A549 (cell line): ENCODE measurements at regions not wholly inside any gene's neighbourhood (a gene's known extent, or its start where the extent isn't known, plus 50 kb on each side); places are given as distances from the start of the nearest gene placed in this dataset.

Experiments used
- ATAC-seq, 2 experiments: fragments of 200-7000 bp in 1 of 2; fragments of >200 bp in 1 of 2; cut with Nextera tagmentation in 1 of 2; cut with Tn5 transposase in 1 of 2; 3 replicates each; pipeline versions ENCODE4 v1.8.0 to v1.9.1; 2018 to 2020; ENCODE audit warnings: mild to moderate bottlenecking in 1 of 2, moderate library complexity in 1 of 2
- CTCF ChIA-PET: fragments of 300-600 bp; sonication (Branson Sonifier 250); formaldehyde crosslinking; extraction: SDS; loops from one replicate; lab custom pipeline; 2021; ENCODE audit warnings: antibody characterized with exemption, inconsistent platforms; lab: Yijun Ruan, JAX
- POLR2A ChIA-PET: fragments of 350-600 bp; formaldehyde crosslinking; extraction: SDS; loops from one replicate; lab custom pipeline; 2021; ENCODE audit warnings: antibody characterized with exemption, inconsistent platforms; lab: Yijun Ruan, JAX
- DNase-seq, 2 experiments: peaks; one replicate each; pipeline versions ENCODE4 v3.0.0 to v3.0.0-alpha.2; 2011 to 2016; ENCODE audit warnings: low read depth in 1 of 2, low spot score in 1 of 2
- FAIRE-seq: peaks from 2 replicates; lab custom pipeline; 2011; peaks lifted over from hg19 to GRCh38; lab: Jason Lieb, UNC
- H3K27ac ChIP-seq, 2 experiments: fragments of >200 bp; sonication (Bioruptor Twin); formaldehyde crosslinking; 3 replicates each; pipeline ENCODE4 v1.5.1; 2016 to 2017
- H3K4me1 ChIP-seq: fragments of >200 bp; sonication (Bioruptor Twin); formaldehyde crosslinking; 3 replicates; pipeline ENCODE4 v1.6.1; 2016
- H3K4me2 ChIP-seq: fragments of >200 bp; sonication (Bioruptor Twin); formaldehyde crosslinking; 3 replicates; pipeline ENCODE4 v1.6.1; 2016
- H3K4me3 ChIP-seq: fragments of >200 bp; sonication (Bioruptor Twin); formaldehyde crosslinking; 3 replicates; pipeline ENCODE4 v1.5.1; 2016
- H3K9me3 ChIP-seq: fragments of >200 bp; sonication (Bioruptor Twin); formaldehyde crosslinking; 3 replicates; pipeline ENCODE4 v1.6.1; 2016
- CBX8 ChIP-seq: fragments of 200-600 bp; sonication (generic); IDR thresholded peaks from 2 replicates; pipeline ENCODE4 v1.6.1; 2016
- EHF ChIP-seq: fragments of 250-450 bp; sonication (Bioruptor Pico); IDR thresholded peaks from 2 replicates; pipeline ENCODE4 v1.5.0; 2020; ENCODE audit warnings: mild to moderate bottlenecking
- ESRRA ChIP-seq: fragments of 150-350 bp; IDR thresholded peaks from 2 replicates; pipeline ENCODE4 v1.6.1; 2014; ENCODE audit warnings: mild to moderate bottlenecking, low read length, borderline replicate concordance
- FOSB ChIP-seq: fragments of 250-450 bp; sonication (Bioruptor Pico); IDR thresholded peaks from 2 replicates; pipeline ENCODE4 v1.5.0; 2020; ENCODE audit warnings: mild to moderate bottlenecking, moderate library complexity
- GATA3 ChIP-seq: IDR thresholded peaks from 2 replicates; pipeline ENCODE4 v1.6.1; 2012; ENCODE audit warnings: borderline replicate concordance
- HDAC2 ChIP-seq: fragments of 200-600 bp; sonication (generic); IDR thresholded peaks from 2 replicates; pipeline ENCODE4 v1.6.1; 2016
- HEYL ChIP-seq: fragments of 250-450 bp; sonication (Bioruptor Pico); IDR thresholded peaks from 2 replicates; pipeline ENCODE4 v1.8.0; 2021; ENCODE audit warnings: mild to moderate bottlenecking, moderate library complexity
- HOXA7 ChIP-seq: fragments of 250-450 bp; sonication (Bioruptor Pico); IDR thresholded peaks from 2 replicates; pipeline ENCODE4 v1.5.0; 2020; ENCODE audit warnings: mild to moderate bottlenecking, moderate library complexity
- HOXB13 ChIP-seq: fragments of 250-450 bp; sonication (Bioruptor Pico); IDR thresholded peaks from 2 replicates; pipeline ENCODE4 v1.5.0; 2020; ENCODE audit warnings: low read depth, mild to moderate bottlenecking, moderate library complexity
- MAZ ChIP-seq: fragments of 150-350 bp; IDR thresholded peaks from 2 replicates; pipeline ENCODE4 v1.6.1; 2014; ENCODE audit warnings: antibody characterized with exemption, low read depth, low read length, borderline replicate concordance
- MYC ChIP-seq: IDR thresholded peaks from 2 replicates; pipeline ENCODE4 v1.6.1; 2012; ENCODE audit warnings: mild to moderate bottlenecking, inconsistent platforms, low read length, improper control_type of control experiment, borderline replicate concordance
- NFE2L2 ChIP-seq: fragments of 150-350 bp; conservative IDR thresholded peaks from 2 replicates; pipeline ENCODE4 v1.6.1; 2014; ENCODE audit warnings: low read length
- NPAS2 ChIP-seq: fragments of 250-450 bp; sonication (Bioruptor Pico); IDR thresholded peaks from 2 replicates; pipeline ENCODE4 v1.8.0; 2022; ENCODE audit warnings: mild to moderate bottlenecking, moderate library complexity, borderline replicate concordance
- NR3C1 ChIP-seq: fragments of >200 bp; sonication (Bioruptor Twin); formaldehyde crosslinking; IDR thresholded peaks from 3 replicates; pipeline ENCODE4 v1.6.1; 2017
- RCOR1 ChIP-seq: fragments of 150-350 bp; IDR thresholded peaks from 2 replicates; pipeline ENCODE4 v1.6.1; 2014; ENCODE audit warnings: antibody characterized with exemption, low read length, low read depth
- RFX5 ChIP-seq: fragments of 450-650 bp; IDR thresholded peaks from 2 replicates; pipeline ENCODE4 v1.7.1; 2014; ENCODE audit warnings: antibody characterized with exemption, mild to moderate bottlenecking, moderate library complexity
- SMC3 ChIP-seq: fragments of >200 bp; sonication (Bioruptor Twin); formaldehyde crosslinking; IDR thresholded peaks from 3 replicates; pipeline ENCODE4 v1.6.1; 2018; ENCODE audit warnings: inconsistent platforms
- ZC3H11A ChIP-seq: fragments of 450-650 bp; IDR thresholded peaks from 2 replicates; pipeline ENCODE4 v1.6.1; 2014; ENCODE audit warnings: antibody characterized with exemption, mild to moderate bottlenecking
- WGBS: methylation state at CpG from one replicate; pipeline ENCODE4 v1.1.6; 2017; ENCODE audit errors: missing lambda C conversion rate; 5-methylcytosine and 5-hydroxymethylcytosine counted together
- TF ChIP-seq, protein P1 (sequence below): fragments of 200-600 bp; sonication (generic); IDR thresholded peaks from 2 replicates; pipeline ENCODE4 v1.6.1; 2016; ENCODE audit warnings: antibody characterized with exemption, mild to moderate bottlenecking, moderate library complexity
- TF ChIP-seq, protein P2 (sequence below): fragments of 250-450 bp; sonication (Bioruptor Pico); IDR thresholded peaks from 2 replicates; pipeline ENCODE4 v1.5.0; 2021; ENCODE audit warnings: mild to moderate bottlenecking, moderate library complexity, borderline replicate concordance
- TF ChIP-seq, protein P3 (sequence below): fragments of >200 bp; sonication (Bioruptor Twin); formaldehyde crosslinking; IDR thresholded peaks from 3 replicates; pipeline ENCODE4 v1.6.1; 2016
- TF ChIP-seq, protein P4 (sequence below): fragments of >200 bp; sonication (Bioruptor Twin); formaldehyde crosslinking; IDR thresholded peaks from 3 replicates; pipeline ENCODE4 v1.5.1; 2016
- TF ChIP-seq, protein P5 (sequence below): fragments of 250-450 bp; sonication (Bioruptor Pico); IDR thresholded peaks from 2 replicates; pipeline ENCODE4 v1.5.0; 2020; ENCODE audit warnings: low read depth, mild to moderate bottlenecking, moderate library complexity
- TF ChIP-seq, protein P6 (sequence below): fragments of >200 bp; sonication (Bioruptor Twin); formaldehyde crosslinking; IDR thresholded peaks from 2 replicates; pipeline ENCODE4 v1.6.1; 2016

DNA sequence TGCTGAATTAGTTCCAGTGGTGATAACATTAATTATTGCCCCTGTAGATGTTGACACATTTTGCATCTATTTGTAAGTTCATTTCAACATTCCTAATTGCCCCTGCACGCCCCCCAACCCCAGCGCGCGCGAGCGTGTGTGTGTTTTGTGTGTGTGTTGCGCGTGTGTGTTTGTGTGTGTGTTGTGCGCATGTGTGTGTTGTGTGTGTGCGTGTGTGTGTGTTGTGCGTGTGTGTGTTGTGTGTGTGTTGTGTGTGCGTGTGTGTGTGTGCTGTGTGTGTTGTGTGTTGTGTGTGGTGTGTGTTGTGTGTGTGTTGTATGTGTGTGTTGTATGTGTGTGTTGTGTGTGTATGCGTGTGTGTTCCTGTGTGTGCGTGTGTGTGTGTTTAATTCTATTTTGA lies 245.7 kb upstream of the GMDS start:
- TF ChIP-seq SMC3: no peak
- no peak for TF ChIP-seq HDAC2
- no peak for TF ChIP-seq HEYL (CRISPR knock-in tag)
- no peak for TF ChIP-seq RCOR1
- TF ChIP-seq MAZ: no peak
- TF ChIP-seq, protein P1, sequence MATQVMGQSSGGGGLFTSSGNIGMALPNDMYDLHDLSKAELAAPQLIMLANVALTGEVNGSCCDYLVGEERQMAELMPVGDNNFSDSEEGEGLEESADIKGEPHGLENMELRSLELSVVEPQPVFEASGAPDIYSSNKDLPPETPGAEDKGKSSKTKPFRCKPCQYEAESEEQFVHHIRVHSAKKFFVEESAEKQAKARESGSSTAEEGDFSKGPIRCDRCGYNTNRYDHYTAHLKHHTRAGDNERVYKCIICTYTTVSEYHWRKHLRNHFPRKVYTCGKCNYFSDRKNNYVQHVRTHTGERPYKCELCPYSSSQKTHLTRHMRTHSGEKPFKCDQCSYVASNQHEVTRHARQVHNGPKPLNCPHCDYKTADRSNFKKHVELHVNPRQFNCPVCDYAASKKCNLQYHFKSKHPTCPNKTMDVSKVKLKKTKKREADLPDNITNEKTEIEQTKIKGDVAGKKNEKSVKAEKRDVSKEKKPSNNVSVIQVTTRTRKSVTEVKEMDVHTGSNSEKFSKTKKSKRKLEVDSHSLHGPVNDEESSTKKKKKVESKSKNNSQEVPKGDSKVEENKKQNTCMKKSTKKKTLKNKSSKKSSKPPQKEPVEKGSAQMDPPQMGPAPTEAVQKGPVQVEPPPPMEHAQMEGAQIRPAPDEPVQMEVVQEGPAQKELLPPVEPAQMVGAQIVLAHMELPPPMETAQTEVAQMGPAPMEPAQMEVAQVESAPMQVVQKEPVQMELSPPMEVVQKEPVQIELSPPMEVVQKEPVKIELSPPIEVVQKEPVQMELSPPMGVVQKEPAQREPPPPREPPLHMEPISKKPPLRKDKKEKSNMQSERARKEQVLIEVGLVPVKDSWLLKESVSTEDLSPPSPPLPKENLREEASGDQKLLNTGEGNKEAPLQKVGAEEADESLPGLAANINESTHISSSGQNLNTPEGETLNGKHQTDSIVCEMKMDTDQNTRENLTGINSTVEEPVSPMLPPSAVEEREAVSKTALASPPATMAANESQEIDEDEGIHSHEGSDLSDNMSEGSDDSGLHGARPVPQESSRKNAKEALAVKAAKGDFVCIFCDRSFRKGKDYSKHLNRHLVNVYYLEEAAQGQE: no peak
- TF ChIP-seq HOXA7 (CRISPR knock-in tag): no peak
- TF ChIP-seq, protein P2, sequence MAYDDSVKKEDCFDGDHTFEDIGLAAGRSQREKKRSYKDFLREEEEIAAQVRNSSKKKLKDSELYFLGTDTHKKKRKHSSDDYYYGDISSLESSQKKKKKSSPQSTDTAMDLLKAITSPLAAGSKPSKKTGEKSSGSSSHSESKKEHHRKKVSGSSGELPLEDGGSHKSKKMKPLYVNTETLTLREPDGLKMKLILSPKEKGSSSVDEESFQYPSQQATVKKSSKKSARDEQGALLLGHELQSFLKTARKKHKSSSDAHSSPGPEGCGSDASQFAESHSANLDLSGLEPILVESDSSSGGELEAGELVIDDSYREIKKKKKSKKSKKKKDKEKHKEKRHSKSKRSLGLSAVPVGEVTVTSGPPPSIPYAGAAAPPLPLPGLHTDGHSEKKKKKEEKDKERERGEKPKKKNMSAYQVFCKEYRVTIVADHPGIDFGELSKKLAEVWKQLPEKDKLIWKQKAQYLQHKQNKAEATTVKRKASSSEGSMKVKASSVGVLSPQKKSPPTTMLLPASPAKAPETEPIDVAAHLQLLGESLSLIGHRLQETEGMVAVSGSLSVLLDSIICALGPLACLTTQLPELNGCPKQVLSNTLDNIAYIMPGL (CRISPR knock-in tag): no peak
- no peak for TF ChIP-seq ZC3H11A
- TF ChIP-seq, protein P3, sequence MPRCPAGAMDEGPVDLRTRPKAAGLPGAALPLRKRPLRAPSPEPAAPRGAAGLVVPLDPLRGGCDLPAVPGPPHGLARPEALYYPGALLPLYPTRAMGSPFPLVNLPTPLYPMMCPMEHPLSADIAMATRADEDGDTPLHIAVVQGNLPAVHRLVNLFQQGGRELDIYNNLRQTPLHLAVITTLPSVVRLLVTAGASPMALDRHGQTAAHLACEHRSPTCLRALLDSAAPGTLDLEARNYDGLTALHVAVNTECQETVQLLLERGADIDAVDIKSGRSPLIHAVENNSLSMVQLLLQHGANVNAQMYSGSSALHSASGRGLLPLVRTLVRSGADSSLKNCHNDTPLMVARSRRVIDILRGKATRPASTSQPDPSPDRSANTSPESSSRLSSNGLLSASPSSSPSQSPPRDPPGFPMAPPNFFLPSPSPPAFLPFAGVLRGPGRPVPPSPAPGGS: no peak
- no peak for TF ChIP-seq MYC
- TF ChIP-seq RFX5: no peak
- TF ChIP-seq, all 56 proteins: peak for 0
- Histone ChIP-seq H3K4me2 (no peak overlapping the region), H3K27ac (no peak overlapping the region), H3K9me3 (peaks cover 2% of the 10 kb centered on the region; the same call in 1 of the 3 replicates), H3K4me1 (peaks cover 5% of the 10 kb centered on the region; the same call in 1 of the 3 replicates), H3K4me3 (no peak overlapping the region)
- ATAC-seq (no peak), FAIRE-seq (no peak), DNase-seq (no peak)
- 91% methylated on average over 14 of the region's 14 CpGs for WGBS
- ChIA-PET POLR2A (no interaction called here), CTCF (no interaction called here)

DNA sequence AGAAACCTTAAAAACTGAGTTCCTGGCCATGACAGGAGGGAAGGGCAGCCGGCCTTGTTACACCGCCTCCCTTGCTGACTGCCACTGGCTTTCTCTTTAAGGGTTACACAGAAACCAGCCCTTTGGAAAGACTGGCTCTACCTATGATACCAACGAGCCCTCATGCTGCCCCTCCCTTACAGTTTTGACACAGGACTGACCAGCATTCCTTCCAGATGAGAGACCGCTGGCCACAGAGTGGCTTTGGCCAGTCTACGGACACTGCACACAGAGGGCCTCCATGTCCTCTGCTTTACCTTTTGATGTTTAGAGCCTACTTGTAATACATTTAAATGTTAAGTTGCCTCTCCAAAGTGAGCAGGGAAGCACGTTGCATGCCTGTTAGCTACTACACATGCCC lies 243.2 kb upstream of the GMDS start:
- TF ChIP-seq NR3C1: no peak
- TF ChIP-seq, protein P4, sequence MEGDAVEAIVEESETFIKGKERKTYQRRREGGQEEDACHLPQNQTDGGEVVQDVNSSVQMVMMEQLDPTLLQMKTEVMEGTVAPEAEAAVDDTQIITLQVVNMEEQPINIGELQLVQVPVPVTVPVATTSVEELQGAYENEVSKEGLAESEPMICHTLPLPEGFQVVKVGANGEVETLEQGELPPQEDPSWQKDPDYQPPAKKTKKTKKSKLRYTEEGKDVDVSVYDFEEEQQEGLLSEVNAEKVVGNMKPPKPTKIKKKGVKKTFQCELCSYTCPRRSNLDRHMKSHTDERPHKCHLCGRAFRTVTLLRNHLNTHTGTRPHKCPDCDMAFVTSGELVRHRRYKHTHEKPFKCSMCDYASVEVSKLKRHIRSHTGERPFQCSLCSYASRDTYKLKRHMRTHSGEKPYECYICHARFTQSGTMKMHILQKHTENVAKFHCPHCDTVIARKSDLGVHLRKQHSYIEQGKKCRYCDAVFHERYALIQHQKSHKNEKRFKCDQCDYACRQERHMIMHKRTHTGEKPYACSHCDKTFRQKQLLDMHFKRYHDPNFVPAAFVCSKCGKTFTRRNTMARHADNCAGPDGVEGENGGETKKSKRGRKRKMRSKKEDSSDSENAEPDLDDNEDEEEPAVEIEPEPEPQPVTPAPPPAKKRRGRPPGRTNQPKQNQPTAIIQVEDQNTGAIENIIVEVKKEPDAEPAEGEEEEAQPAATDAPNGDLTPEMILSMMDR: no peak
- no peak for TF ChIP-seq NFE2L2
- TF ChIP-seq GATA3: no peak
- no peak for TF ChIP-seq NPAS2
- TF ChIP-seq CBX8: no peak
- no peak for TF ChIP-seq MAZ
- TF ChIP-seq ESRRA: no peak
- TF ChIP-seq EHF: no peak
- TF ChIP-seq, protein P5, sequence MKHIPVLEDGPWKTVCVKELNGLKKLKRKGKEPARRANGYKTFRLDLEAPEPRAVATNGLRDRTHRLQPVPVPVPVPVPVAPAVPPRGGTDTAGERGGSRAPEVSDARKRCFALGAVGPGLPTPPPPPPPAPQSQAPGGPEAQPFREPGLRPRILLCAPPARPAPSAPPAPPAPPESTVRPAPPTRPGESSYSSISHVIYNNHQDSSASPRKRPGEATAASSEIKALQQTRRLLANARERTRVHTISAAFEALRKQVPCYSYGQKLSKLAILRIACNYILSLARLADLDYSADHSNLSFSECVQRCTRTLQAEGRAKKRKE (CRISPR knock-in tag): no peak
- no peak for TF ChIP-seq HOXB13 (CRISPR knock-in tag)
- TF ChIP-seq FOSB (CRISPR knock-in tag): no peak
- TF ChIP-seq, protein P6, sequence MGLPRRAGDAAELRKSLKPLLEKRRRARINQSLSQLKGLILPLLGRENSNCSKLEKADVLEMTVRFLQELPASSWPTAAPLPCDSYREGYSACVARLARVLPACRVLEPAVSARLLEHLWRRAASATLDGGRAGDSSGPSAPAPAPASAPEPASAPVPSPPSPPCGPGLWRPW: no peak
- TF ChIP-seq, all 56 proteins: peak for 0
- Histone ChIP-seq H3K4me2 (no peak overlapping the region), H3K27ac (no peak overlapping the region), H3K4me3 (no peak overlapping the region), H3K9me3 (peaks cover 2% of the 10 kb centered on the region; the same call in 1 of the 3 replicates), H3K4me1 (peaks cover 5% of the 10 kb centered on the region; the same call in 1 of the 3 replicates)
- ATAC-seq: no peak
- CTCF ChIA-PET: no interaction called here
- no peak for FAIRE-seq
- POLR2A ChIA-PET: no interaction called here
- DNase-seq: no peak
- WGBS: 65% methylated on average over 6 of the region's 6 CpGs
